Right renal cortex interstitium (tissue), 3 donors: ENCODE measurements at regions not wholly inside any gene's neighbourhood (a gene's known extent, or its start where the extent isn't known, plus 50 kb on each side); places are given as distances from the start of the nearest gene placed in this dataset.
"Not testable (repeated sequence)": the region's sequence is repeated elsewhere in the genome, so short reads cannot be mapped to it uniquely, and the experiment has no call there.

Experiments
- DNase-seq, 3 donors: peaks; one replicate each; pipeline ENCODE4 v3.0.0-alpha.2; 2013; ENCODE audit warnings: low read depth in 3 of 3, low spot score in 2 of 3

GRCh38 chr5:62077823-62078550 lies 228.0 kb upstream of the KIF2A start:
- DNase-seq = no peak

- no peak for DNase-seq
Observed at GRCh38 chr5:62082370-62082801, 223.6 kb upstream of the KIF2A start.

- DNase-seq = no peak
Observed at GRCh38 chr5:62083247-62083646, 222.8 kb upstream of the KIF2A start.

GRCh38 chr5:62083661-62084060 lies 222.3 kb upstream of the KIF2A start:
- no peak for DNase-seq

- no peak for DNase-seq
Observed at GRCh38 chr5:62084391-62084790, 221.6 kb upstream of the KIF2A start.

- no peak for DNase-seq
Observed at GRCh38 chr5:62090953-62091352, 215.1 kb upstream of the KIF2A start.

- DNase-seq = no peak
Observed at GRCh38 chr5:62093411-62093810, 212.6 kb upstream of the KIF2A start.

GRCh38 chr5:62093976-62094375 lies 212.0 kb upstream of the KIF2A start:
- peak; percentile 41 to 79 (median 63) for DNase-seq

GRCh38 chr5:62097361-62097760 lies 208.6 kb upstream of the KIF2A start:
- no peak for DNase-seq

GRCh38 chr5:62100201-62100600 lies 205.8 kb upstream of the KIF2A start:
- no peak for DNase-seq

- not testable (repeated sequence) for DNase-seq
Observed at GRCh38 chr5:62103863-62104262, 202.1 kb upstream of the KIF2A start.

- DNase-seq = no peak
Observed at GRCh38 chr5:62111428-62111827, 194.6 kb upstream of the KIF2A start.

- no peak for DNase-seq
Observed at GRCh38 chr5:62112689-62113228, 193.2 kb upstream of the KIF2A start.

- DNase-seq = no peak
Observed at GRCh38 chr5:62115014-62115413, 191.0 kb upstream of the KIF2A start.

GRCh38 chr5:62124266-62124665 lies 181.7 kb upstream of the KIF2A start:
- no peak for DNase-seq

- DNase-seq = no peak
Observed at GRCh38 chr5:62126090-62126489, 179.9 kb upstream of the KIF2A start.

- DNase-seq = no peak
Observed at GRCh38 chr5:62127098-62127736, 178.8 kb upstream of the KIF2A start.

GRCh38 chr5:62130107-62130506 lies 175.9 kb upstream of the KIF2A start:
- no peak for DNase-seq

- no peak for DNase-seq
Observed at GRCh38 chr5:62132276-62132675, 173.7 kb upstream of the KIF2A start.

- DNase-seq = no peak
Observed at GRCh38 chr5:62133426-62133825, 172.6 kb upstream of the KIF2A start.

GRCh38 chr5:62134811-62135210 lies 171.2 kb upstream of the KIF2A start:
- no peak for DNase-seq

GRCh38 chr5:62137628-62138027 lies 168.4 kb upstream of the KIF2A start:
- DNase-seq = no peak
